SU-DHL-6 (cell line): ENCODE measurements at regions not wholly inside any gene's neighbourhood (a gene's known extent, or its start where the extent isn't known, plus 50 kb on each side); places are given as distances from the start of the nearest gene placed in this dataset.

ENCODE experiments used
- CTCF ChIP-seq: fragments of 200-600 bp; sonication (generic); IDR thresholded peaks from one replicate; pipeline ENCODE4 v1.5.1; 2017; ENCODE audit warnings: antibody characterized with exemption, mild to moderate bottlenecking, low read length, moderate library complexity; ENCODE audit not compliant: insufficient read depth, poor library complexity, severe bottlenecking
- EZH2phosphoT487 ChIP-seq: fragments of 200-600 bp; sonication (generic), shearing (Covaris generic); conservative IDR thresholded peaks from 2 replicates; pipeline ENCODE4 v1.6.1; 2018; ENCODE audit warnings: mild to moderate bottlenecking, antibody characterized with exemption, low read length, moderate library complexity, mixed read lengths

- TF ChIP-seq CTCF (no peak), EZH2phosphoT487 (no peak)
Measured at GRCh38 chr1:198400063-198400462, 140.4 kb downstream of the ATP6V1G3 start.
